HEK293 (cell line): ENCODE measurements at regions not wholly inside any gene's neighbourhood (a gene's known extent, or its start where the extent isn't known, plus 50 kb on each side); places are given as distances from the start of the nearest gene placed in this dataset.
"Not testable (repeated sequence)": the region's sequence is repeated elsewhere in the genome, so short reads cannot be mapped to it uniquely, and the experiment has no call there.

ENCODE experiments used
- CTCF ChIA-PET: fragments of 350-600 bp; formaldehyde crosslinking; extraction: SDS; loops from one replicate; lab custom pipeline; 2021; ENCODE audit warnings: antibody characterized with exemption; lab: Yijun Ruan, JAX
- POLR2A ChIA-PET: fragments of 300-600 bp; formaldehyde crosslinking; extraction: SDS; loops from one replicate; lab custom pipeline; 2020; ENCODE audit warnings: antibody characterized with exemption, inconsistent platforms; lab: Yijun Ruan, JAX
- H3K27ac ChIP-seq: fragments of 200-500 bp; sonication (Bioruptor generic); 2 replicates; pipeline ENCODE4 v1.5.1; 2014; ENCODE audit warnings: low read depth, low read length, control low read depth, inconsistent platforms; ENCODE audit errors: extremely low read depth
- H3K36me3 ChIP-seq, 2 experiments: fragments of 200-500 bp in 1 of 2; sonication (Bioruptor generic) in 1 of 2; 1 replicate in 1 of 2; 2 replicates in 1 of 2; pipeline ENCODE4 v1.5.1; 2014 to 2017; ENCODE audit warnings: inconsistent platforms in 2 of 2, low read length in 2 of 2; ENCODE audit not compliant: control insufficient read depth in 2 of 2, insufficient read depth in 1 of 2
- H3K4me1 ChIP-seq: fragments of 200-500 bp; sonication (Bioruptor generic); 2 replicates; pipeline ENCODE4 v1.5.1; 2014; ENCODE audit warnings: mild to moderate bottlenecking, low read length, inconsistent platforms; ENCODE audit not compliant: control insufficient read depth, insufficient read depth
- H3K4me3 ChIP-seq: 2 replicates; pipeline ENCODE4 v1.5.1; 2011; ENCODE audit warnings: low read depth, mild to moderate bottlenecking, control low read depth, low read length, moderate library complexity
- H3K9me3 ChIP-seq: fragments of 200-500 bp; sonication (Bioruptor generic); 2 replicates; pipeline ENCODE4 v1.5.1; 2014; ENCODE audit warnings: low read depth, low read length, inconsistent platforms; ENCODE audit not compliant: control insufficient read depth, insufficient read depth
- HOXA7 ChIP-seq: sonication (generic); formaldehyde crosslinking; IDR thresholded peaks from 2 replicates; pipeline ENCODE4 v1.8.1; 2022; ENCODE audit warnings: missing genetic modification reagents, borderline replicate concordance
- KLF8 ChIP-seq: fragments of 450-650 bp; formaldehyde crosslinking; IDR thresholded peaks from 2 replicates; pipeline ENCODE4 v1.5.1; 2016; ENCODE audit warnings: missing biosample characterization, missing genetic modification characterization
- KLF9 ChIP-seq: fragments of 450-650 bp; formaldehyde crosslinking; IDR thresholded peaks from 2 replicates; pipeline ENCODE4 v1.5.1; 2016; ENCODE audit warnings: missing biosample characterization, missing genetic modification characterization, low read depth
- MZF1 ChIP-seq: fragments of 450-650 bp; formaldehyde crosslinking; IDR thresholded peaks from 2 replicates; pipeline ENCODE4 v1.5.1; 2017; ENCODE audit warnings: missing biosample characterization, missing genetic modification characterization, borderline replicate concordance
- OVOL3 ChIP-seq: fragments of 450-650 bp; formaldehyde crosslinking; IDR thresholded peaks from 2 replicates; pipeline ENCODE4 v1.5.1; 2016; ENCODE audit warnings: missing biosample characterization, missing genetic modification characterization
- TCF7L2 ChIP-seq: IDR thresholded peaks from 2 replicates; pipeline ENCODE4 v1.6.1; 2011; ENCODE audit warnings: low read depth, mild to moderate bottlenecking, inconsistent platforms, low read length, moderate library complexity, borderline replicate concordance
- ZNF138 ChIP-seq: fragments of 450-650 bp; formaldehyde crosslinking; IDR thresholded peaks from 2 replicates; pipeline ENCODE4 v1.5.1; 2016; ENCODE audit warnings: missing biosample characterization, missing genetic modification characterization, borderline replicate concordance
- ZNF23 ChIP-seq: fragments of 450-650 bp; formaldehyde crosslinking; IDR thresholded peaks from 2 replicates; pipeline ENCODE4 v1.5.1; 2016; ENCODE audit warnings: missing biosample characterization, missing genetic modification characterization, borderline replicate concordance
- ZNF416 ChIP-seq: fragments of 450-650 bp; formaldehyde crosslinking; IDR thresholded peaks from 2 replicates; pipeline ENCODE4 v1.5.1; 2016; ENCODE audit warnings: missing biosample characterization, missing genetic modification characterization
- ZNF596 ChIP-seq: fragments of 450-650 bp; IDR thresholded peaks from 2 replicates; pipeline ENCODE4 v1.5.0; 2018; ENCODE audit warnings: missing biosample characterization, mild to moderate bottlenecking, missing genetic modification characterization, moderate library complexity
- ZNF670 ChIP-seq: fragments of 450-650 bp; formaldehyde crosslinking; IDR thresholded peaks from 2 replicates; pipeline ENCODE4 v1.5.1; 2016; ENCODE audit warnings: missing biosample characterization, missing genetic modification characterization, low read depth
- ZNF776 ChIP-seq: fragments of 450-650 bp; formaldehyde crosslinking; IDR thresholded peaks from 2 replicates; pipeline ENCODE4 v1.5.0; 2017; ENCODE audit warnings: missing biosample characterization, missing genetic modification characterization, borderline replicate concordance
- ZXDB ChIP-seq: fragments of 450-650 bp; formaldehyde crosslinking; IDR thresholded peaks from 2 replicates; pipeline ENCODE4 v1.5.1; 2016; ENCODE audit warnings: missing biosample characterization, missing genetic modification characterization
- TF ChIP-seq, protein P1 (sequence below): fragments of 450-650 bp; formaldehyde crosslinking; IDR thresholded peaks from 2 replicates; pipeline ENCODE4 v1.5.1; 2016; ENCODE audit warnings: missing biosample characterization, missing genetic modification characterization
- TF ChIP-seq, protein P2 (sequence below): fragments of 450-650 bp; formaldehyde crosslinking; IDR thresholded peaks from 2 replicates; pipeline ENCODE4 v1.5.1; 2017; ENCODE audit warnings: missing biosample characterization, mild to moderate bottlenecking, missing genetic modification characterization, moderate library complexity
- TF ChIP-seq, protein P3 (sequence below): fragments of 450-650 bp; formaldehyde crosslinking; conservative IDR thresholded peaks from 2 replicates; pipeline ENCODE4 v1.5.1; 2016; ENCODE audit warnings: low read depth, missing biosample characterization, missing genetic modification characterization

DNA sequence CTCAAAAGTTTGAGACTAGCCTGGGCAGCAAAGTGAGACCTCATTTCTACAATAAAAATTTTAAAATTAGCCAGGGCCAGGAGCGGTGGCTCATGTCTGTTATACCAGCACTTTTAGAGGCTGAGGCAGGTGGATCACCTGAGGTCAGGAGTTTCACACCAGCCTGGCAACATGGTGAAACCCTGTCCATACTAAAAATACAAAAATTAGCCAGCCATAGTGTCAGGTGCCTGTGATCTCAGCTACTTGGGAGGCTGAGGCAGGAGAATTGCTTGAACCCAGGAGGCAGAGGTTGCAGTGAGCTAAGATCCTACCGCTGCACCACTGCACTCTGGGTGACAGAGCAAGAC, 85.1 kb upstream of the MAP4 start:
- not testable (repeated sequence) for H3K36me3 ChIP-seq, H3K4me1 ChIP-seq, H3K9me3 ChIP-seq, H3K27ac ChIP-seq, H3K4me3 ChIP-seq
- CTCF ChIA-PET, result interaction anchor here (0.7 kb wide), 1 partner anchor 1947 kb away, joined by 3 read pairs; no protein-coding TSS in a partner anchor
- POLR2A ChIA-PET, result interaction anchor here (1.0 kb wide), 2 partner anchors 13 to 277 kb away, joined by 3 to 6 read pairs; no protein-coding TSS in a partner anchor

DNA sequence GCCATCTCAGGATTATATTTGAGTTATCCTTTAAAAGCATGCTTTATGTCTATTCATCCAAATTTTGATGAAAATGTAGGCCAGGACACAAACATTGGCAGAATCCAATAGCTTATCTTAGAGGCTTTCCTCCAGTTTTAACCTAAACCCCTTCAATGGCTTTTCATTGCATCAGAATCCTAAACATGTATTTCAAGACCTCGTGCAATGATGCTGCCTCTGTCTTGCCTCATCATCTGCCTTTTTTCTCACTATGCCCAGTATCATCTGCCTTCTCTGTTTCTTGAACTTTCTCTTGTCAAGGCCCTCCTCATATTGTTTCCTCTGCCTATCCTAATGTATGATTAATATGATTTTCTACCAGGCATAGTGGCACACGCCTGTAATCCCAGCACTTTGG, 76.1 kb upstream of the MAP4 start:
- CTCF ChIA-PET, result interaction anchor here (1.1 kb wide), 1 partner anchor 59 kb away, joined by 3 read pairs; no protein-coding TSS in a partner anchor
- POLR2A ChIA-PET, result no interaction called here
- no peak overlapping the region for H3K27ac ChIP-seq
- H3K9me3 ChIP-seq, result no peaks in the 10 kb centered on the region
- TF ChIP-seq ZNF596 (tag by site-specific recombination) (no peak), ZNF23 (tag by site-specific recombination) (no peak), ZXDB (no peak), ZNF138 (tag by site-specific recombination) (no peak), ZNF670 (tag by site-specific recombination) (no peak), KLF9 (tag by site-specific recombination) (no peak), MZF1 (tag by site-specific recombination) (no peak), HOXA7 (CRISPR knock-in tag) (no peak), OVOL3 (no peak), TCF7L2 (no peak), ZNF776 (tag by site-specific recombination) (no peak), ZNF416 (tag by site-specific recombination) (no peak), KLF8 (tag by site-specific recombination) (no peak)
- TF ChIP-seq, protein P1, sequence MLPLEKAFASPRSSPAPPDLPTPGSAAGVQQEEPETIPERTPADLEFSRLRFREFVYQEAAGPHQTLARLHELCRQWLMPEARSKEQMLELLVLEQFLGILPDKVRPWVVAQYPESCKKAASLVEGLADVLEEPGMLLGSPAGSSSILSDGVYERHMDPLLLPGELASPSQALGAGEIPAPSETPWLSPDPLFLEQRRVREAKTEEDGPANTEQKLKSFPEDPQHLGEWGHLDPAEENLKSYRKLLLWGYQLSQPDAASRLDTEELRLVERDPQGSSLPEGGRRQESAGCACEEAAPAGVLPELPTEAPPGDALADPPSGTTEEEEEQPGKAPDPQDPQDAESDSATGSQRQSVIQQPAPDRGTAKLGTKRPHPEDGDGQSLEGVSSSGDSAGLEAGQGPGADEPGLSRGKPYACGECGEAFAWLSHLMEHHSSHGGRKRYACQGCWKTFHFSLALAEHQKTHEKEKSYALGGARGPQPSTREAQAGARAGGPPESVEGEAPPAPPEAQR, result no peak
- TF ChIP-seq, protein P2, sequence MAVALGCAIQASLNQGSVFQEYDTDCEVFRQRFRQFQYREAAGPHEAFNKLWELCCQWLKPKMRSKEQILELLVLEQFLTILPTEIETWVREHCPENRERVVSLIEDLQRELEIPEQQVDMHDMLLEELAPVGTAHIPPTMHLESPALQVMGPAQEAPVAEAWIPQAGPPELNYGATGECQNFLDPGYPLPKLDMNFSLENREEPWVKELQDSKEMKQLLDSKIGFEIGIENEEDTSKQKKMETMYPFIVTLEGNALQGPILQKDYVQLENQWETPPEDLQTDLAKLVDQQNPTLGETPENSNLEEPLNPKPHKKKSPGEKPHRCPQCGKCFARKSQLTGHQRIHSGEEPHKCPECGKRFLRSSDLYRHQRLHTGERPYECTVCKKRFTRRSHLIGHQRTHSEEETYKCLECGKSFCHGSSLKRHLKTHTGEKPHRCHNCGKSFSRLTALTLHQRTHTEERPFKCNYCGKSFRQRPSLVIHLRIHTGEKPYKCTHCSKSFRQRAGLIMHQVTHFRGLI (tag by site-specific recombination), result no peak
- TF ChIP-seq, protein P3, sequence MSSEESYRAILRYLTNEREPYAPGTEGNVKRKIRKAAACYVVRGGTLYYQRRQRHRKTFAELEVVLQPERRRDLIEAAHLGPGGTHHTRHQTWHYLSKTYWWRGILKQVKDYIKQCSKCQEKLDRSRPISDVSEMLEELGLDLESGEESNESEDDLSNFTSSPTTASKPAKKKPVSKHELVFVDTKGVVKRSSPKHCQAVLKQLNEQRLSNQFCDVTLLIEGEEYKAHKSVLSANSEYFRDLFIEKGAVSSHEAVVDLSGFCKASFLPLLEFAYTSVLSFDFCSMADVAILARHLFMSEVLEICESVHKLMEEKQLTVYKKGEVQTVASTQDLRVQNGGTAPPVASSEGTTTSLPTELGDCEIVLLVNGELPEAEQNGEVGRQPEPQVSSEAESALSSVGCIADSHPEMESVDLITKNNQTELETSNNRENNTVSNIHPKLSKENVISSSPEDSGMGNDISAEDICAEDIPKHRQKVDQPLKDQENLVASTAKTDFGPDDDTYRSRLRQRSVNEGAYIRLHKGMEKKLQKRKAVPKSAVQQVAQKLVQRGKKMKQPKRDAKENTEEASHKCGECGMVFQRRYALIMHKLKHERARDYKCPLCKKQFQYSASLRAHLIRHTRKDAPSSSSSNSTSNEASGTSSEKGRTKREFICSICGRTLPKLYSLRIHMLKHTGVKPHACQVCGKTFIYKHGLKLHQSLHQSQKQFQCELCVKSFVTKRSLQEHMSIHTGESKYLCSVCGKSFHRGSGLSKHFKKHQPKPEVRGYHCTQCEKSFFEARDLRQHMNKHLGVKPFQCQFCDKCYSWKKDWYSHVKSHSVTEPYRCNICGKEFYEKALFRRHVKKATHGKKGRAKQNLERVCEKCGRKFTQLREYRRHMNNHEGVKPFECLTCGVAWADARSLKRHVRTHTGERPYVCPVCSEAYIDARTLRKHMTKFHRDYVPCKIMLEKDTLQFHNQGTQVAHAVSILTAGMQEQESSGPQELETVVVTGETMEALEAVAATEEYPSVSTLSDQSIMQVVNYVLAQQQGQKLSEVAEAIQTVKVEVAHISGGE (tag by site-specific recombination), result no peak
- TF ChIP-seq, all 188 proteins: peak for 0
- Histone ChIP-seq H3K4me1 (no peaks in the 10 kb centered on the region), H3K4me3 (no peak overlapping the region), H3K36me3 (no peaks in the 10 kb centered on the region)
